Vagina (tissue), 2 donors: ENCODE measurements at regions not wholly inside any gene's neighbourhood (a gene's known extent, or its start where the extent isn't known, plus 50 kb on each side); places are given as distances from the start of the nearest gene placed in this dataset.
"Not testable (repeated sequence)": the region's sequence is repeated elsewhere in the genome, so short reads cannot be mapped to it uniquely, and the experiment has no call there.

Experiments used
- DNase-seq, 2 donors: peaks; one replicate each; pipeline ENCODE4 v3.0.0-alpha.2; 2017; ENCODE audit errors: extremely low spot score in 2 of 2
- H3K27ac ChIP-seq: fragments of 200-600 bp; sonication (generic); one replicate; pipeline ENCODE4 v1.5.1; 2019
- H3K27me3 ChIP-seq: fragments of 200-600 bp; sonication (generic); one replicate; pipeline ENCODE4 v1.5.1; 2019
- H3K36me3 ChIP-seq, 2 donors: fragments of 200-600 bp; sonication (generic); one replicate each; pipeline ENCODE4 v1.5.1; 2017 to 2019
- H3K4me1 ChIP-seq: fragments of 200-600 bp; sonication (generic); one replicate; pipeline ENCODE4 v1.5.1; 2019
- H3K4me3 ChIP-seq, 2 donors: fragments of 200-600 bp; sonication (generic); 1 replicate in 1 of 2; 2 replicates in 1 of 2; pipeline ENCODE4 v1.5.1; 2016 to 2019
- H3K9me3 ChIP-seq: fragments of 200-600 bp; sonication (generic); one replicate; pipeline ENCODE4 v1.5.1; 2019
- POLR2A ChIP-seq, 2 donors: fragments of 450-650 bp; IDR thresholded peaks; one replicate each; pipeline ENCODE4 v1.6.1; 2017; ENCODE audit warnings: antibody characterized with exemption in 2 of 2, mild to moderate bottlenecking in 2 of 2, moderate library complexity in 2 of 2
- POLR2AphosphoS5 ChIP-seq, 2 donors: sonication (generic); formaldehyde crosslinking; IDR thresholded peaks; one replicate each; pipeline ENCODE4 v1.9.0; 2017; ENCODE audit warnings: antibody characterized with exemption in 2 of 2, mild to moderate bottlenecking in 2 of 2, low read depth in 1 of 2; ENCODE audit not compliant: insufficient read depth in 1 of 2
- intact Hi-C: fragments of 100-400 bp; cut with DNase I; formaldehyde crosslinking; loops from one replicate; pipeline ENCODE4 v1.15.1; 2023
- TF ChIP-seq, protein P1 (sequence below), 3 experiments: fragments of 450-650 bp in 2 of 3; fragments of 200-600 bp in 1 of 3; sonication (generic) in 1 of 3; IDR thresholded peaks; one replicate each; pipeline ENCODE4 v1.5.1; 2017 to 2019; ENCODE audit warnings: antibody characterized with exemption in 3 of 3, mild to moderate bottlenecking in 2 of 3, moderate library complexity in 2 of 3

DNA sequence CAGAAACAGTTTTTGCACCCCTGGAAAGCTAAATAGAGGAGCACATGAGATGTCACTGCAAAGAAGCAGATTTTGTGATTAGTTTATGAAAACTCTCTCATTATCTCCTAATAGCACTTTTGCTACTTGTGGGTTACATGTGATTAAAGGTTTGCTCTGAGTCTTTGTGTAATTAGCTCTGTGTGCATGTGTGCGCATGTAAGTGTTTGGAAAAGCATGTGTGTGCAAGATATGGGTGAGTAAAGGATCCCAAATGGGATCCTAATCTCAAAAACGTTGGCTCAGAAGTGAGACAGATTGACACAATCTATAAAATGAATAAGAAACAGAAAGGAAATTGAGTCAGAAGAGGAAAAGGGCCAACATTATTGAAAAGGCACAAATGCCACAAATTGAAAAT is 104.5 kb downstream of the SKIDA1 start:
- H3K9me3 ChIP-seq: no peaks in the 10 kb centered on the region
- H3K36me3 ChIP-seq: no peaks in the 10 kb centered on the region
- H3K4me3 ChIP-seq: no peak overlapping the region
- TF ChIP-seq, protein P1, sequence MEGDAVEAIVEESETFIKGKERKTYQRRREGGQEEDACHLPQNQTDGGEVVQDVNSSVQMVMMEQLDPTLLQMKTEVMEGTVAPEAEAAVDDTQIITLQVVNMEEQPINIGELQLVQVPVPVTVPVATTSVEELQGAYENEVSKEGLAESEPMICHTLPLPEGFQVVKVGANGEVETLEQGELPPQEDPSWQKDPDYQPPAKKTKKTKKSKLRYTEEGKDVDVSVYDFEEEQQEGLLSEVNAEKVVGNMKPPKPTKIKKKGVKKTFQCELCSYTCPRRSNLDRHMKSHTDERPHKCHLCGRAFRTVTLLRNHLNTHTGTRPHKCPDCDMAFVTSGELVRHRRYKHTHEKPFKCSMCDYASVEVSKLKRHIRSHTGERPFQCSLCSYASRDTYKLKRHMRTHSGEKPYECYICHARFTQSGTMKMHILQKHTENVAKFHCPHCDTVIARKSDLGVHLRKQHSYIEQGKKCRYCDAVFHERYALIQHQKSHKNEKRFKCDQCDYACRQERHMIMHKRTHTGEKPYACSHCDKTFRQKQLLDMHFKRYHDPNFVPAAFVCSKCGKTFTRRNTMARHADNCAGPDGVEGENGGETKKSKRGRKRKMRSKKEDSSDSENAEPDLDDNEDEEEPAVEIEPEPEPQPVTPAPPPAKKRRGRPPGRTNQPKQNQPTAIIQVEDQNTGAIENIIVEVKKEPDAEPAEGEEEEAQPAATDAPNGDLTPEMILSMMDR (IDR thresholded peaks at IDR 0.05): no peak
- TF ChIP-seq POLR2AphosphoS5 (IDR thresholded peaks at IDR 0.05; ENCODE audit: insufficient read depth in 1 of 2, low read depth in 1 of 2) (no peak), POLR2A (IDR thresholded peaks at IDR 0.05) (no peak)
- no peak for DNase-seq
- no peaks in the 10 kb centered on the region for H3K4me1 ChIP-seq
- intact Hi-C loops: no loop called here
- no peaks in the 10 kb centered on the region for H3K27me3 ChIP-seq
- no peak overlapping the region for H3K27ac ChIP-seq

DNA sequence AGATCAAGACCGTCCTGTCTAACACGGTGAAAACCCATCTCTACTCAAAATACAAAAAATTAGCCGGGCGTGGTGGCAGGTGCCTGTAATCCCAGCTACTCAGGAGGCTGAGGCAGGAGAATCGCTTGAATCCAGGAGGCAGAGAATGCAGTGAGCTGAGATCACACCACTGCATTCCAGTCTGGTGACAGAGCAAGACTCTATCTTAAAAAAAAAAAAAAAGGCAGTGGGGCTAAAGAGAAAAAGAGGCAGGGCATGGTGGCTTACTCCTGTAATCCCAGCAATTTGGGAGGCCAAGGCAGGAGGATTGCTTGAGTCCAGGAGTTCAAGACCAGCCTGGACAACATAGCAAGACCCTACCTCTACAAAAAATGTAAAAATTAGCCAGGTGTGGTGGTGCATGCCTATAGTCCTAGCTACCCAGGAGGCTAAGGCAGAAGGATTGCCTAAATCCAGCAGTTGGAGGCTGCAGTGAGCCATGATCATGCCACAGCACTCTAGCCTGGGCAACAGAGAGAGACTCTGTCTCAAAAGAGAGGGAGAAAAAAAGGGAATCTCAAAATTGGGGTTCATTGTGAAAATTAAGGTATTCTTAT is 106.4 kb downstream of the SKIDA1 start:
- H3K27ac ChIP-seq, H3K36me3 ChIP-seq, DNase-seq, H3K4me1 ChIP-seq, H3K4me3 ChIP-seq, H3K27me3 ChIP-seq, intact Hi-C loops, H3K9me3 ChIP-seq: not testable (repeated sequence)

DNA sequence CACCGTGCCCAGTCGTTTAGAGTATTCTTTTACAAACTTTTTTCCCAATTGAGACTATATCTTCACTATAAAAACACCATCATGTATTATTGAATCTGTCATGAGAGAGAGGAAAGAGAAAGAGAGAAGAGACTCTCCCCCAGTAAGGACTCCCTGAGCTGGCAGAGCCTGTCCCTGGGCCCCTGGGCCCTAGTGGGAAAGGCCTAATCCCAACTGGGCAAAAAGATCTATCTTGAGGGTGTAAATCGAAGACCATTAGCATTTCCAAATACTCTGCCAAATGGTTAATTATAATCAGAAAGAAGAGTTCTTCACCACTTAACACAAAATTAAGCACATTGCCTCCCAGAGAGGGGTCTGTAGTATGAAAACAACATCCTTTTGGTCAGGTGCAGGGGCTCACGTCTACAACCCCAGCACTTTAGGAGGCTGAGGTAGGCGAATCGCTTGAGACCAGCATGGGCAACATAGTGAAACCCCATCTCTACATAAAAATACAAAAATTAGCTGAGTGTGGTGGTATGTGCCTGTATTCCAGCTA is 108.2 kb downstream of the SKIDA1 start:
- TF ChIP-seq POLR2A (IDR thresholded peaks at IDR 0.05): no peak
- no peak for TF ChIP-seq POLR2AphosphoS5 (IDR thresholded peaks at IDR 0.05; ENCODE audit: insufficient read depth in 1 of 2, low read depth in 1 of 2)
- TF ChIP-seq, protein P1 (IDR thresholded peaks at IDR 0.05): no peak
- Histone ChIP-seq H3K27ac (no peak overlapping the region), H3K9me3 (no peaks in the 10 kb centered on the region), H3K4me3 (no peak overlapping the region), H3K4me1 (no peaks in the 10 kb centered on the region), H3K27me3 (no peaks in the 10 kb centered on the region), H3K36me3 (no peaks in the 10 kb centered on the region)
- no peak for DNase-seq
- intact Hi-C loops: no loop called here

DNA sequence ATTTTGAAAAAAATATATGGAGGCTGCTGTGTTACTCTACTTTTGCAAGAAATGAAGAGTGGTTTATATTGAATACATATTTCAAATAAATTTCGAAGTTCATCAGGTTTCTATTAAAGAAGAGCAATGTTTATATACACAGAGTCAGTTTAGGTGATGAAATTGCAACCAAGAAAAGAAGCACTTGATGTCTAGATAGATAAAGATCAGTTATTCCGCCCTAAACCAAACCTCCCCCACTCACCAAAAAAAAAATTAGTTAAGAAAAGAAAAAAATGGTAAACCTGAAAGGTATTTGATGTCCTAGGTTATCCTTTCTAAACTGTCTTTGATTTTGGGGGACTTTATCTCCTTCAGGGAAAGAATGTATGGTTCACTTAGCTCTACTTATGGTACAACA is 111.8 kb downstream of the SKIDA1 start:
- Histone ChIP-seq H3K27me3 (no peaks in the 10 kb centered on the region), H3K36me3 (no peaks in the 10 kb centered on the region), H3K9me3 (no peaks in the 10 kb centered on the region), H3K4me3 (no peak overlapping the region), H3K27ac (no peak overlapping the region), H3K4me1 (no peaks in the 10 kb centered on the region)
- intact Hi-C loops: no loop called here
- TF ChIP-seq, protein P1 (IDR thresholded peaks at IDR 0.05): no peak
- no peak for TF ChIP-seq POLR2AphosphoS5 (IDR thresholded peaks at IDR 0.05; ENCODE audit: insufficient read depth in 1 of 2, low read depth in 1 of 2)
- TF ChIP-seq POLR2A (IDR thresholded peaks at IDR 0.05): no peak
- no peak for DNase-seq

DNA sequence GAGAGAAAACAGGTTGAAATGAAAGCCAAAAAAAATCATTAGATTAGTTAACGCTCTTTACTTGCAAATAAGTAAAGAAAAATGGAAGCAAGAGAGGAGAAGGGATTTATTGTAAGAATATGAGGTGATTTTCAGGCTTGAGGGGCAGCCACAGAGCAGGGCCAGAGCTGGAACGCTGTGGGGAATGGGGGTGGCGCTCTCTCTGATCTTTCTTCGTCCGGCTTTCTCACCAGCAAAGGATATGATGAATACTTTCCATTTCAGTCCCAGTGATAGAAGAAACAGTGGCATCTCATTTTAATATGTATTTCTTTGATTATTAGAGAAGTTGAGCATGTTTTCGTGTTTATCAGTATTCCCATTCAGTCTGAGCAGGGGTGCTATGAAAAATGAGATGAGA is 112.2 kb downstream of the SKIDA1 start:
- Histone ChIP-seq H3K27me3 (no peaks in the 10 kb centered on the region), H3K27ac (no peak overlapping the region), H3K9me3 (no peaks in the 10 kb centered on the region), H3K36me3 (no peaks in the 10 kb centered on the region), H3K4me3 (no peak overlapping the region), H3K4me1 (no peaks in the 10 kb centered on the region)
- intact Hi-C loops: no loop called here
- TF ChIP-seq POLR2AphosphoS5 (IDR thresholded peaks at IDR 0.05; ENCODE audit: insufficient read depth in 1 of 2, low read depth in 1 of 2) (no peak), POLR2A (IDR thresholded peaks at IDR 0.05) (no peak)
- TF ChIP-seq, protein P1 (IDR thresholded peaks at IDR 0.05): no peak
- DNase-seq: no peak
